HUDEP-2 (cell line): ENCODE measurements at regions not wholly inside any gene's neighbourhood (a gene's known extent, or its start where the extent isn't known, plus 50 kb on each side); places are given as distances from the start of the nearest gene placed in this dataset.

Experiments used
- DNase-seq, 76 experiments: peaks; one replicate each; lab custom pipeline; 2025; ENCODE audit not compliant: unreplicated experiment in 76 of 76; lab: John Stamatoyannopoulos, UW

GRCh38 chr15:27672537-27672936, 426.6 kb downstream of the OCA2 start:
- DNase-seq, result no peak

DNA sequence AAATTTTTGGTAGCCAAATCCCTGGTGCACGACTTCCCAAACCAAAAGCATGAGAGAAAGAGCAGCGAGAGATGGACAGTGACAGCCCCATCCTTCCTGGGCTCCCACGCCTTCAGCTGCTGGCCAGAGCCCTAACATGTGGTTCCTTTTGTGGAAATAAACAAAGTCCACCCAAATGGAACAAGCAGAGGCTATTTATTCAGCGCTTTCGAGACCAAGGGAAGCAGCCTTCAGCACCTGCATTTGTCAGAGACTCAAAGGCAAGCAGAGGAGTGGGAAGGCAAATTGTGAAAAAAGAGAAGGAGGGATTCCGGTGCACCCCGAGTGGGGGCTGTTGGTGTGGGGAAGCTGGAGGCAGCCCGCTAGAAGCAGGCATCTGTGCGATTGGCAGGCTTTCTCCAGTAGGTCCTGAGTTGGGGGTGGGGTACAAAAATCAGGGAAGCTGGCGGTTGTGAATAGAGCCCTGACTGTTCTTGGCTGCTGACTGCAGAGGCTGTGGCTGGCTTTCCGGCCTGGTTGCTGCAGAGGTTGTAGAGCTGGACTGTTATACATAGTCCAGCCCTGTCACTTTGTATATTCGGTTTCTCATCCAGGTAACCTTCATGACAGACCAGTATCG, 427.2 kb downstream of the OCA2 start:
- no peak for DNase-seq

DNA sequence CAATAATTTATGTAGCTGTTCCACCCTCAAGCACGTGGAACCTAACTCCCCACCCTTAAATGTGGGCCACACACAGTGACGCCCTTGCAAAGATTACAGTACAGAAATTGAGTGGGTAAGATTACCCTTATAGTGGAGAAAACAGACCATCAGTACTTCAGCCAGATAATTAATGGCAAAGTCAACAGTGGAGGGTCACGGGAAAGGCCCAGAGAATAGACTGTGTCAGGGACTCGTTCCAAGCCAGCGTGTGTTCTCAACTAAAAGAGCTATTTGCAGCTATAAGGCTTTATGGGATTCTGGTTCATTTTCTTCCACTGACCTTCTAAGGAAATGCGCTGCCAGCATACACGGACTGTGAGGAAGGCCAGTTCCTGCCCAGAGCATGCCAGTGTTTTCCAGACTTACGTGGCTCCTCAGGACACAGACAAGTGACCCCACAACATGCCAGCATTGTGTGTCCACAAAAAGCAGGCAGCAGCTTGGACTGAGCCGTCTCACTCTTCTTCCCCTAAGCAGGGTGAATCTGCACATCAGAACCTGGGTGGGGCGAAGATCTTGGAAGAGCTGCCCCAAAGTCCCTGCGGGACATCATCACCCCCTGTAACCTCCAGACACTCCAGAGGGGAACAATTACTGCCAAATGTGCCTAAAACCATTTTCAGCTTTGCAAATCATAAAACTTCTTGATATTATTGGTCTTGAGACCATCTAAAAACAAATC, 428.5 kb downstream of the OCA2 start:
- DNase-seq, result no peak

DNA sequence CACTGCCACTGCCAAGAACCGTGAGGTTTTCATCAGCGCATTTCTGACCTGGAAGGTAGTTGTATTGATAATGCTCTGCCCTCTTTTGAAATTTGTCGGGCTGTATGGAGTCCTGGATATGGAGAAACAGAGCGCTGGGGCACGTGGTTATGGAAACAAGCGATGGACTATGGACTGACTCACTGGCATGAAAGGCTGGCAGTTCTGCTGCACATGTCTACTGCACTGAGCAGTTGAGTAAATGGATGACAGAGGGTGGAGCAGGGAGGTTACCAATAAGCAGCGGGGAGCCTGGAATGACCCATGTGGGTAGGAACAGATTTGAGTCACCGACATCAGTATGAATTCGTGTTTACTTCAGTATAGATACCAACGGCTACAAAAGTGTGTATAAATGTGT, 429.5 kb downstream of the OCA2 start:
- DNase-seq, result no peak

GRCh38 chr15:27668471-27669220, 430.5 kb downstream of the OCA2 start:
- DNase-seq, result no peak

DNA sequence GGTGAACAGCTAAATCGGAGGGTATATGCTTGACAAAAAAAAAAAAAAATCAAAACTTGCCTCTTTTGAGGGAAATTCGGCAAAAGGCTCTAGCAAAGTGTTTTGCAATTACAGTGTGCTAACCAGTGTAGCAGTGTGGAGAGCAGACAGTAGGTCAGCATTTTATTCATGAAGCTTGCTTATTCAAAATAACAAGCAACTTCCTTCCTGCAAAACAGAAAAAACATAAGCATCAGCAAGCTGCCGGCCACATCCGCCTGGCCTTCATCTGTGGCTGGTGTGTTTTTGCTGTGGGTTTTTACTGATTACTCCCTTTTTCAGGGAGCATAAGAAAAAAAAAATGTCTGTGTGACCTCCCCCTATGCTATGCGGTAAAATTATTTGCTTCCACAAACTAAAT, 434.1 kb downstream of the OCA2 start:
- no peak for DNase-seq

DNA sequence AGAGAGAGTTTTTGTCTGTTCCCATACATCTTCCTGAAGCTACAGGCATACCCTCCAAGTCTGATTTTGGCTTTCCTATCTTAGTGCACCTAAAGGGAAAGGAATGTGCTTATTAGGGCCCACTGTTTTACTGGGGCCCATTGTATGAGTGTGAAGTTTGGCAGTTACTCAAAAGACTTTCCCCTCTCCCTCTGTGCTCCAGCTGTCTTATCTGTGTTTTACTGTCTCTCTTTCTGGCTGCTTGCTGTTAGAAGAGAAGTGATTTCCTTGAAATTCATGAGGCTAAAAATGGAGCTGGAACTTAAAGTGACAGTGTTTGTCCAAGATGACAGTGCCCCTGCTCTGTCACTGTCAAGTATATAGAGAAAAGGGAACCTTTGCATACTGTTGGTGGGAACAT, 436.2 kb downstream of the OCA2 start:
- no peak for DNase-seq

GRCh38 chr15:27660676-27661075, 438.4 kb downstream of the OCA2 start:
- no peak for DNase-seq

DNA sequence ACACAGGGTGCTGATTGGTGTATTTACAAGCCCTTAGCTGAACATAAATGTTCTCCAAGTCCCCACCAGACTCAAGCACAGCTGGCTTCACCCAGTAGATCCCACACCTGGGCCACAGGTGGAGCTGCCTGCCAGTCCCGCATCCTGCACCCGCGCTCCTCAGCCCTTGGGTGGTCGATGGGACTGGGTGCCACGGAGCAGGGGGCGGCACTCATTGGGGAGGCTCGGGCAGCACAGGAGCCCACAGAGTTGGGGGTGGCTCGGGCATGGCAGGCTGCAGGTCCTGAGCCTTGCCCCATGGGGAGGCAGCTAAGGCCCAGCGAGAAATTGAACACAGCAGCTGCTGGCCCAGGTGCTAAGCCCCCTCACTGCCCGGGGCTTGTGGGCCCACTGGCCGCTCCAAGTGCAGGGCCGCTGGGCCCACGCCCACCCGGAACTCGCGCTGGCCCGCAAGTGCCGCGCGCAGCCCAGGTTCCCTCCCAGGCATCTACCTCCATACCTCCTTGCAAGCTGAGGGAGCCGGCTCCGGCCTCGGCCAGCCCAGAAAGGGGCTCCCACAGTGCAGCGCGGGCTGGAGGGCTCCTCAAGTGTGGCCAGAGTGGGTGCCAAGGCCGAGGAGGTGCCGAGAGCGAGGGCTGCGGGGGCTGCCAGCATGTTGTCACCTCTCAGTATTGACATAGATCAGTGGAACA, 442.7 kb downstream of the OCA2 start:
- no peak for DNase-seq

GRCh38 chr15:27655056-27655455, 444.1 kb downstream of the OCA2 start:
- no peak for DNase-seq

DNA sequence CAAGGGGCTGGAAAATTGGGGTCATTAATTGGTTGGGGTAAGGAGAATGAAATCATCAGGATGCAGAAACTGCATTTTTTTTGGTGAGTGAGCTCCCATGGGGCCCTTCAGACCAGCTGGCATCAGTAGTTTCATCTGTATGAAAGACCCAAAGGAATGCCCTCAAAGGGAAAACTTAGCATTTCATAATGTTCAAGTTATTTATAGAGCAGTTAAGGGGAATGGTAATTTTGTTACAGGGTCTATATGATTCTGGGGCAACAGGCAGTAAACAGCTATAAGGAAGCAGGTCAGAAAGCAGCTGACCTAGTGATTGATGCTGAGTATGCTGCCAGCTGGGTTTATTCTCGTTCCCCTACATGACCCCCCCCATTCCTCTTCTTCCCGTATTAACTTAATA, 448.9 kb downstream of the OCA2 start:
- DNase-seq, result no peak

DNA sequence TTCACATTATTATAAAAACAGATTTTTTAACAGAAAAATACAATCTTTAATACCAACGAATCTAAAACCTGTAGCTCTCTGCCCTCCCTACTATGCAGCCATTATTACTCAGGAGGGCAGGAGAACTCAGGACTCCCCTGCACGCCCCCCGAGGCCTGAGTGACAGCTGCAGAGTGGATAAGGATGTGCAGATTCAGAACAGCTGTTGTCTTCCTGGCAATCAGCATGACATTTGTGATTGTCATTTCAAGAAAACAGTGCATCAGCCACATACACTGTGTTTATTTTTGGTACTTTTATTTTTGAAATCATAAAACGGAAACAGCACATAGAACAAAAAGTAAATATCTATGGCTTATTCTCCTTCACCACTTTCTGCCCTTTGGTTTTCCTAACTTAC, 450.8 kb downstream of the OCA2 start:
- DNase-seq, result no peak

- DNase-seq, result no peak
These were observed 452.6 kb downstream of the OCA2 start for GRCh38 chr15:27646531-27646930.

DNA sequence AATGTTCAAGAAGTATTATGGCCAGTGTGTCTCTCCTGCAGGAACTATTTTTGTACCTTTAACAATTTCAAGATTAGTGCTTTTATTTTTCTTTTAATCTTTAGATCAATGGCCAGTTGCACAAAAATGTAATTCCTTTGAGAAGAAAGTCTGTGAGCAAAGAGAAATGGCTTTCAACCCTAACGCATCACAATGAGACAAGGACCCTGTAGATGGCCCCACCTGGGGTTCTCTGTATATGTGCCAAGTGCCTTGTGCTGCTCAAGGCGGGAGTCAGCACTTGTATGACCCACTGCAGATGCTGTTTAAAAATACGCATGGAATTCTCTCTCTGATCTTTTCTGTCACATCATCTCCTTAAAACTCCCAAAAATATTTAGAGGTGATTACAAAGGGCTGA, 453.4 kb downstream of the OCA2 start:
- DNase-seq, result no peak

- DNase-seq, result no peak
These were observed 456.1 kb downstream of the OCA2 start for GRCh38 chr15:27642981-27643380.

DNA sequence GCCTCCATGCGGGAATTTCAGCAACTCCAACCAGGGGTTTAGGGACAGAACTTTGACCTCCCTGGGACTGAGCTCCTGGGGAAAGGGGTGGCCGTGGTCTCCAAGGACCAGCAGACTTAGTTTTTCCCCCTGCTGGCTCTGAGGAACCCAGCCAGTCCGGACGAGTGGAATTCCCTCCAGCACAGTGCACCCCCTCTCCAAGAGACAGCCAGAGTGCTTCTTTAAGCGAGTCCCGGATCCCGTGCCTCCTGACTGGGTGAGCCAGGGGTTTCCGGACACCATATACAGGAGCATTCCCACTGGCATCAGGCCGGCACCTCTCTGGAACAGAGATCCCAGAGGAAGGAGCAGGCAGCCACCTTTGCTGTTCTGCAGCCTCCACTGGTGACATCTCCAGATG, 459.5 kb downstream of the OCA2 start:
- DNase-seq, result no peak

DNA sequence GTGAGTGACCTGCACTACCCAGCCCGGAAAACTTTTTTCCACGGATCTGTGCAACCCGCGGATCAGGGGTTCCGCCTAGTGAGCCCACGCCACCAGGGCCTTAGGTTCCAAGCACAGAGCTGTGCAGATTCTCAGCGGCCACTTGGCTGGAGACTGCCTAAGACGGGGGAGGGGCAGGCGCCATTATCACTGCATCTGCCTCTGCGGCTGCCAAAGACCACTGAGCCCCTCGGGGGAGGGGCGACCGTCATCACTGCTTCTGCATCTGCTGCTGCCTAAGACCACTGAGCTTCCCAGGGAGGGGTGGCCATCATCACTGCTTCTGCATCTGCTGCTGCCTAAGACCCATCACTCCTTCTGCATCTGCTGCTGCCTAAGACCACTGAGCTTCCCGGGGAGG, 460.2 kb downstream of the OCA2 start:
- no peak for DNase-seq

DNA sequence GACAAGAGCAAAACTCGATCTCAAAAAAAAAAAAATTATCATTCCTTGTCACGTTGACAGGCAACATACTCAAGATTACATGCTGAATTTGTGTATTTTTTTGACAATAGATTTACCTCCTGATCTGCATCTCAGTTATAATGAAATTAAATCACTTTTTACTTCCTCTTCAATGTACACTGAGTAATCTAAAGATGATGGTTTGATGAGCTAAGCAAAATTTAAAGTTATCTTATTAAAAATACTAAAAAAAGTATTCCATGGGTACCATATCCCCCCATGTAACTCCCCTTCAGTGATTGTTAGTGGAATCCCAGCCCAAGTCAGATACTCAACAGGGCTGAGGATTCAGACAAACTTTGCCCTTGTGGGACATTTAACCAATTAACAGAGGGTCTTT, 463.2 kb downstream of the OCA2 start:
- no peak for DNase-seq

- no peak for DNase-seq
These were observed 470.6 kb downstream of the OCA2 start for GRCh38 chr15:27628486-27628885.

DNA sequence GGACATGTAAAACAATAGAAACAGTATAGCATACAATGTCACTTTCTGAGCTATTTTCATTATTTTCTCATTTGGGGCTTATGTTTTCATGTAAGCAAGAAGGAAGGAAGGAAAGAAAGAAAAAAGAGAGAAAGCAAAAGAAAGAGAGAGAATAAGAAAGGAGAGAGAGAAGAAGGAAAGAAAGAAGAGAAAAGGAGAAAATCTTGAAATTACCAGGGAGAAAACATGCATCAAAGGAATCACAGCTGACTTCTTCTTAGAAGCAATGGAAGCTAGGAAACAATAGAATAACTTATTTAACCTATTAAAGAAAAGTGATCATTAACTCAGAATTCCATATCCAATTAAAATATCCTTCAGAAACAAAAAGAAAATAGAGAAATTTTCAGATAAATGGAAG, 471.5 kb downstream of the OCA2 start:
- DNase-seq, result no peak

GRCh38 chr15:27623560-27624305, 475.4 kb downstream of the OCA2 start:
- DNase-seq, result no peak
